Thymus (tissue), 11 donors: ENCODE measurements at regions not wholly inside any gene's neighbourhood (a gene's known extent, or its start where the extent isn't known, plus 50 kb on each side); places are given as distances from the start of the nearest gene placed in this dataset.

ENCODE experiments used
- DNase-seq, 9 donors: peaks; one replicate each; pipeline ENCODE4 v3.0.0-alpha.2; 2013; ENCODE audit warnings: low spot score in 9 of 9, low read depth in 6 of 9, missing footprints in 1 of 9
- H3K27ac ChIP-seq, 2 donors: one replicate each; pipeline ENCODE4 v1.5.1; 2013; ENCODE audit warnings: control low read depth in 1 of 2, low read depth in 1 of 2, low read length in 1 of 2, mild to moderate bottlenecking in 1 of 2, moderate library complexity in 1 of 2
- H3K27me3 ChIP-seq, 2 donors: one replicate each; pipeline ENCODE4 v1.5.1; 2013; ENCODE audit warnings: low read length in 1 of 2; ENCODE audit not compliant: control insufficient read depth in 2 of 2, insufficient read depth in 1 of 2
- H3K36me3 ChIP-seq, 2 donors: one replicate each; pipeline ENCODE4 v1.5.1; 2013; ENCODE audit warnings: low read length in 1 of 2, mild to moderate bottlenecking in 1 of 2, moderate library complexity in 1 of 2; ENCODE audit not compliant: control insufficient read depth in 2 of 2, insufficient read depth in 2 of 2
- H3K4me1 ChIP-seq, 2 donors: one replicate each; pipeline ENCODE4 v1.5.1; 2013; ENCODE audit warnings: low read length in 2 of 2; ENCODE audit not compliant: control insufficient read depth in 2 of 2, insufficient read depth in 2 of 2
- H3K4me3 ChIP-seq, 2 donors: one replicate each; pipeline ENCODE4 v1.5.1; 2013; ENCODE audit warnings: low read length in 2 of 2, control low read depth in 1 of 2, mild to moderate bottlenecking in 1 of 2
- H3K9me3 ChIP-seq, 2 donors: one replicate each; pipeline ENCODE4 v1.5.1; 2013; ENCODE audit warnings: low read length in 1 of 2, mild to moderate bottlenecking in 1 of 2; ENCODE audit not compliant: control insufficient read depth in 2 of 2, insufficient read depth in 1 of 2
- WGBS: extraction: QIAGEN DNeasy Blood & Tissue Kit; methylation state at CpG from one replicate; pipeline ENCODE4 v1.1.7; 2013; 5-methylcytosine and 5-hydroxymethylcytosine counted together
- donor health status: healthy.

DNA sequence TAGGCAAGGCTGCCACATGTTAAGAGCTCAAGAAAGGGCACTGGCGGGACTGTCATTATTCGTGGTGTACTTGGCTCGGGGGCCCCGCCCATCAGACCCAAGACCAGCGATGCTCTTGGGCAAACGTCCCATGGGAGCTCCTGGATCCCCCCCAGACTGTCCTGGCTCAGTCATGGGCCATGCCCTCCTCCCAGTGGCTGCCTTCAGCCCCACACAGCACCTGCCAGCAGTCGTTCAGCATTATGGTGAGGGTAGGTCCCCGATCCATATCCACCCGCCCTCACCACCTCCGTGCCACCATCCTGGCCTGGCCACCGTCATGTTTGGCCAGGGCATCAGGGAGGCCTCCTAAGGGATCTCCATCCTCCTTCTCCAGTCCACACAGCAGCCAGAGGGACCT, 51.4 kb upstream of the IQSEC1 start:
- H3K4me1 ChIP-seq = peaks cover 0 to 2% of the 10 kb centered on the region in 2 donors
- WGBS = 93% methylated on average over 11 of the region's 11 CpGs
- H3K27ac ChIP-seq = no peak overlapping the region
- H3K4me3 ChIP-seq = no peak overlapping the region
- H3K36me3 ChIP-seq = no peaks in the 10 kb centered on the region
- H3K27me3 ChIP-seq = peaks cover 0 to 4% of the 10 kb centered on the region in 2 donors
- DNase-seq = no peak
- no peaks in the 10 kb centered on the region for H3K9me3 ChIP-seq

GRCh38 chr3:13123765-13124164, 50.5 kb upstream of the IQSEC1 start:
- DNase-seq = no peak
- Histone ChIP-seq H3K4me3 (no peak overlapping the region), H3K9me3 (no peaks in the 10 kb centered on the region), H3K36me3 (no peaks in the 10 kb centered on the region), H3K27me3 (peaks cover 0 to 4% of the 10 kb centered on the region in 2 donors), H3K27ac (no peak overlapping the region), H3K4me1 (peaks cover 0 to 2% of the 10 kb centered on the region in 2 donors)
- 95% methylated on average over 11 of the region's 11 CpGs for WGBS

DNA sequence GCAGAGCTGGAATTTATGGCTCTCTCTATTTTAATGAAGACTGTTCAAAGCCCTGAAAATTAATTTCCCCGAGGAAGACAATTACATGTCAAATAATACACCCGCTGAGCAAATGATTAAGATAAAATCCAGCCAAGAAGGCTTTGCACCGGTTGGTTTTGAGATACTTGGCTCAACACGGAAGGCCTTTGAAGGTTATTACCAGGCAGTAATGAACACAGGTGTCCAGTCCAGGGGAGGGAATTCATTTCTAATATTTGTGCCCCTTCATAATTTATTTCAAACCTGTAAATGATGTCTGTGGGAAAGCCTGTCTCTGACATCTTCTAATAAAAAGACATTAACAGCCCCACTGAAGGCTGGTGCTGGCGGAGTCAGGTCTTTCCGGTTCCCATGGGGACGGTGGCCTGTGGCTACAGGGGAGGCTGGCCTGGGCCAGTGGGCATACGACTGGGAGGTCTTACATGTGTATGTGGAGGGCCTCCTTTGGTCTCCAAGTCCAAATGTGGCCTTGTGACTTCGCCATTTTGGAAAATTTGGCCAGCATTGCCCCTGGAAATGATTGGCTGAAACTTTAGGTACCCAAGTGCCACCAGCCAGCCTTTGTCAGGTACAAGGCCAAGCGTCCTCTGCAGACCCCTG, 49.9 kb upstream of the IQSEC1 start:
- H3K4me1 ChIP-seq = peaks cover 0 to 2% of the 10 kb centered on the region in 2 donors
- no peaks in the 10 kb centered on the region for H3K36me3 ChIP-seq
- no peak for DNase-seq

More for the DNA sequence above, 49.9 kb upstream of the IQSEC1 start:
- Histone ChIP-seq H3K27ac (no peak overlapping the region), H3K27me3 (peaks cover 0 to 4% of the 10 kb centered on the region in 2 donors), H3K9me3 (no peaks in the 10 kb centered on the region), H3K4me3 (no peak overlapping the region)
- whole genome bisulfite sequencing = 95% methylated on average over 10 of the region's 10 CpGs
